ENCODE measurements at regions not wholly inside any gene's neighbourhood (a gene's known extent, or its start where the extent isn't known, plus 50 kb on each side); places are given as distances from the start of the nearest gene placed in this dataset.

GRCh38 chr9:117779760-117780159 lies 75.6 kb downstream of the TLR4 start:
- no peaks in the 10 kb centered on the region for H3K23me2 ChIP-seq (ENCODE audit: insufficient read length, low read depth, low read length, poor library complexity, severe bottlenecking)
- H2BK5ac ChIP-seq (ENCODE audit: insufficient read length, low read length): no peak overlapping the region
- peak; percentile 38 for DNase-seq
- H3K79me1 ChIP-seq (ENCODE audit: insufficient read depth, low read depth, low read length, poor library complexity, severe bottlenecking): no peaks in the 10 kb centered on the region
- no CpG with 5 or more reads among the region's 3 CpGs for WGBS (ENCODE audit: extremely low coverage, insufficient read length, low lambda C conversion rate)
- H3K4me2 ChIP-seq (ENCODE audit: insufficient read depth, insufficient read length, low read length): no peak overlapping the region
- H3K79me2 ChIP-seq (ENCODE audit: insufficient read depth, low read length): no peaks in the 10 kb centered on the region
- no peak overlapping the region for H4K91ac ChIP-seq (ENCODE audit: insufficient read length, low read depth, low read length)
- no peak overlapping the region for H4K8ac ChIP-seq (replicated peaks; ENCODE audit: insufficient read length, low read depth, low read length)
- no peaks in the 10 kb centered on the region for H3K9me3 ChIP-seq (ENCODE audit: control insufficient read depth, low read depth, low read length)
- peaks cover 2% of the 10 kb centered on the region; the same call in 1 of the 2 replicates for H3K4me1 ChIP-seq (ENCODE audit: insufficient read depth, low read length)
- no peak overlapping the region for H3K14ac ChIP-seq (ENCODE audit: insufficient read depth, low read length)
- no peak overlapping the region for H2AK5ac ChIP-seq (ENCODE audit: insufficient read length, low read length)
- H3T11ph ChIP-seq (ENCODE audit: low read length): no peak overlapping the region
- H2AFZ ChIP-seq (ENCODE audit: low read length): no peak overlapping the region
- H3K9ac ChIP-seq (ENCODE audit: extremely low read depth, insufficient read length, low read length): no peak overlapping the region
- TF ChIP-seq CTCF (conservative IDR thresholded peaks at IDR 0.05): no peak
- Mint-ChIP-seq H3K36me3 (ENCODE audit: insufficient read depth in 1 of 3, low read depth in 3 of 3) (no peaks in the 10 kb centered on the region), H3K4me1 (peaks cover 10 to 11% of the 10 kb centered on the region in 2 experiments), H3K27me3 (ENCODE audit: low read depth) (no peaks in the 10 kb centered on the region; the same call in 1 of the 2 replicates), H3K9me3 (no peaks in the 10 kb centered on the region), H3K27ac (peak overlapping the region in 2 of 3 experiments; percentile 34 to 83; a peak in 3 of 7 replicates), H3K4me3 (no peak overlapping the region)
- no peak overlapping the region for H3K4ac ChIP-seq (ENCODE audit: low read depth, low read length)
- no peak overlapping the region for H2BK120ac ChIP-seq (ENCODE audit: low read depth, low read length, poor library complexity, severe bottlenecking)
- no peak overlapping the region for H3K18ac ChIP-seq (ENCODE audit: insufficient read length, low read depth, low read length)
- H3K23ac ChIP-seq (ENCODE audit: insufficient read length, low read depth, low read length): no peak overlapping the region
- H2BK15ac ChIP-seq (ENCODE audit: low read depth, low read length): no peak overlapping the region
- no peak overlapping the region for H3K27ac ChIP-seq (ENCODE audit: insufficient read length, low read depth, low read length)
- no peak overlapping the region for H4K5ac ChIP-seq (ENCODE audit: insufficient read length, low read depth, low read length)
- no peaks in the 10 kb centered on the region; the same call in 1 of the 2 replicates for H3K27me3 ChIP-seq (ENCODE audit: insufficient read depth, low read length)
- no peaks in the 10 kb centered on the region for H4K20me1 ChIP-seq (ENCODE audit: control insufficient read depth, insufficient read depth, insufficient read length)
- H2BK12ac ChIP-seq (ENCODE audit: insufficient read length, low read depth, low read length): no peak overlapping the region
- no peak overlapping the region for H2BK20ac ChIP-seq (ENCODE audit: low read depth, low read length, poor library complexity, severe bottlenecking)
- H3K56ac ChIP-seq (ENCODE audit: insufficient read length, low read depth, low read length): no peak overlapping the region

All from H9 (cell line).